ENCODE measurements at regions not wholly inside any gene's neighbourhood (a gene's known extent, or its start where the extent isn't known, plus 50 kb on each side); places are given as distances from the start of the nearest gene placed in this dataset.

- H3K36me3 ChIP-seq = no peaks in the 10 kb centered on the region
- no peak overlapping the region for H3K27ac ChIP-seq
- no peak overlapping the region for H3K4me3 ChIP-seq
- ATAC-seq = no peak
- intact Hi-C loops (cut with DNase I; ENCODE audit: low total_unique reads) (no loop called here), in situ Hi-C loops (cut with MboI; ENCODE audit: low sequenced_read_pairs in 4 of 4) (no loop called here)
- H3K9me3 ChIP-seq = no peaks in the 10 kb centered on the region
- H3K27me3 ChIP-seq = no peaks in the 10 kb centered on the region
- TF ChIP-seq POLR2A (IDR thresholded peaks at IDR 0.05) (no peak), CTCF (IDR thresholded peaks at IDR 0.05 in 4 of 5, conservative IDR thresholded peaks at IDR 0.05 in 1 of 5) (no peak)
- no peaks in the 10 kb centered on the region for H3K4me1 ChIP-seq
- no peak for DNase-seq
Measured at GRCh38 chr1:233491953-233492620, 121.8 kb upstream of the KCNK1 start.

- no peak overlapping the region for H3K27ac ChIP-seq
- H3K27me3 ChIP-seq = no peaks in the 10 kb centered on the region
- H3K36me3 ChIP-seq = no peaks in the 10 kb centered on the region
- DNase-seq (no peak), ATAC-seq (no peak)
- H3K9me3 ChIP-seq = no peaks in the 10 kb centered on the region
- TF ChIP-seq POLR2A (IDR thresholded peaks at IDR 0.05) (no peak), CTCF (IDR thresholded peaks at IDR 0.05 in 4 of 5, conservative IDR thresholded peaks at IDR 0.05 in 1 of 5) (no peak)
- in situ Hi-C loops (cut with MboI; ENCODE audit: low sequenced_read_pairs in 4 of 4) (no loop called here), intact Hi-C loops (cut with DNase I; ENCODE audit: low total_unique reads) (no loop called here)
- no peak overlapping the region for H3K4me3 ChIP-seq
- no peaks in the 10 kb centered on the region for H3K4me1 ChIP-seq
Measured at GRCh38 chr1:233496993-233497392, 116.9 kb upstream of the KCNK1 start.

- DNase-seq (no peak), ATAC-seq (no peak)
- Histone ChIP-seq H3K4me1 (no peaks in the 10 kb centered on the region), H3K27ac (no peak overlapping the region), H3K9me3 (no peaks in the 10 kb centered on the region), H3K27me3 (no peaks in the 10 kb centered on the region), H3K4me3 (no peak overlapping the region), H3K36me3 (no peaks in the 10 kb centered on the region)
- in situ Hi-C loops (cut with MboI; ENCODE audit: low sequenced_read_pairs in 4 of 4) (no loop called here), intact Hi-C loops (cut with DNase I; ENCODE audit: low total_unique reads) (no loop called here)
- TF ChIP-seq CTCF (IDR thresholded peaks at IDR 0.05 in 4 of 5, conservative IDR thresholded peaks at IDR 0.05 in 1 of 5) = no peak
- TF ChIP-seq POLR2A (IDR thresholded peaks at IDR 0.05) = no peak
Measured at GRCh38 chr1:233497679-233498078, 116.2 kb upstream of the KCNK1 start.

- DNase-seq (no peak), ATAC-seq (no peak)
- no peaks in the 10 kb centered on the region for H3K27me3 ChIP-seq
- H3K36me3 ChIP-seq = no peaks in the 10 kb centered on the region
- H3K4me3 ChIP-seq = no peak overlapping the region
- intact Hi-C loops (cut with DNase I; ENCODE audit: low total_unique reads) = no loop called here
- no peaks in the 10 kb centered on the region for H3K9me3 ChIP-seq
- no peak overlapping the region for H3K27ac ChIP-seq
- H3K4me1 ChIP-seq = no peaks in the 10 kb centered on the region
- TF ChIP-seq CTCF (IDR thresholded peaks at IDR 0.05 in 4 of 5, conservative IDR thresholded peaks at IDR 0.05 in 1 of 5) (no peak), POLR2A (IDR thresholded peaks at IDR 0.05) (no peak)
- in situ Hi-C loops (cut with MboI; ENCODE audit: low sequenced_read_pairs in 4 of 4) = no loop called here
Measured at GRCh38 chr1:233500106-233500505, 113.8 kb upstream of the KCNK1 start.

Measured in gastrocnemius medialis (tissue), 4 donors.